ENCODE measurements at regions not wholly inside any gene's neighbourhood (a gene's known extent, or its start where the extent isn't known, plus 50 kb on each side); places are given as distances from the start of the nearest gene placed in this dataset.

DNA sequence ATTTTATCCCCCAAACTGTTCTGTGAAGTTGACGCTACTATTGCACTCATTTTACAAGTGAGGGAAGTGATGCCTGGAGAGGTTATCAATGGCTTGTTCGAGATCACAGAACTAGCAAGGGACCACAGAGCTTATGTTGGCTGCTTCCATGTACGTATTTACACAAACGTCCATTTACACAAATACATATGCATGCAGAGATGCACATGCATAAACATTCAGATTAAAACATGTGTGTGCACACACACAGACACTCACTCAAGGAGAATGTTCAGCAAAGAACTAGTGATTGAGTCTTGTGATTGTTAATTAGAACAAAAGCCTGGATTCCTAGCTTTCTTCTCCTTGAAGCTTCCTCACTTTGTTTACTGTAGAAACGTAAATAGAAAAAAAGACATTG, 321.5 kb upstream of the CHD6 start:
- no peak for DNase-seq (ENCODE audit: low spot score)

DNA sequence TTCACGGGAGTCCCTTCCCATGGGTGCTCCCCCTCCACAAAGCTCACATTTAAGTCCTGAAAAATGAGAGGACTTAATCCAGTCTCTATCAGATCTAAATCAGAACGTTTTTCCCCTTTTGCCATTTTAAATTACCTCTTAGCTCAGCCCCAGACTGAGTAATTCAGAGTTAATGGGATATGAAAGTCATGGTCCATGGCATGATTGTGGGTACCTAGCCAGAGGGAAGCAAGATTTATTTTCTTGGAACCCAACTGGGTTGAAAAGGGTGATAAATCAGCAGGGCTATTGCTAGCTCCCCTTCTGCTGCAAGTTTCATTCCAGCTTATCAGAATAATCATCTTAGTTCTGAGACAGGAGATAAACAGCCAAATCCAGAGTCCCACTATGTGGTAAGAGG, 320.2 kb upstream of the CHD6 start:
- DNase-seq (ENCODE audit: low spot score), result no peak

DNA sequence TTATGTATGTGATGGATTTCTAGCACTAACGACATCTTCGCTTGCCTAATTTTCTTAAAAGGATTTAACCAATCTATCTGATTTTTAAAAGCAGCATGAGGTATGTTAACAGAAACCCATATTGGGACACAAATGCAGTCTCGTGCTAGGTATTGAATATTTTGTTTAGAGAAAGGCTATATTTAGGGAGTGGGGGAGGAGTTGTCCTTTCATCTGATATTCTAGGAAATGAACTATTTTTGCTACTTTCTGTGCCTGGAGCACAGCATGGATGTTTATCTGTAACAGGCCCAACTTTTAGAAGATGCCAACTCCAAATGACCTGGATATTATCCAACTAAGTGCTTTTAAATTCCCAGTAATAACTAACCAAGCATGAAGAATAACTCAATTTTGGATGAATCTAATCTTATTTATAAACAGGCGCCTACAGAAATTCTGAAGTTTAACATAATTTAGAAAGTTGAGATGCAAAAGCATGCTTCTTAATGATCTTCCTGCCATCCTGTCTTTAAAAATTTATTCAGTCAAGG, 317.1 kb upstream of the CHD6 start:
- DNase-seq (ENCODE audit: low spot score), result no peak

DNA sequence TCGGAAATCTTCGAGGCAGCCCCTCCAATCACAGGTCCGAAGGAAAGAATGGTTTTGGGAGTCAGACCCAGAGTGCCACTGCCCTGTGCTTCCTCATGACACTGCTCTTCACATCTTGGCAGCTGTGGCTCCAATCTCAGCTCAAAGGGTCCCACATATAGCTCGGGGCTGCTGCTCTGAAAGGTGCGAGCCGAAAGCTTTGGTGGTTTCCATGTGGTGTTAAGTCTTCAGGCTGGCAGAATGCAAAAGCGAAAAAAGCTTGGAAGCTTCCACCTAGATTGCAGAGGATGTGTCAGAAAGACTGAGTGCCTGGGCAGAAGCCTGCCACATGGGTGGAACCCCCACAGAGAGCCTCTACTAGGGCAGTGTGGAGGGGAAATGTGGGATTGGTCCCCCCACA, 314.3 kb upstream of the CHD6 start:
- DNase-seq (ENCODE audit: low spot score), result no peak

DNA sequence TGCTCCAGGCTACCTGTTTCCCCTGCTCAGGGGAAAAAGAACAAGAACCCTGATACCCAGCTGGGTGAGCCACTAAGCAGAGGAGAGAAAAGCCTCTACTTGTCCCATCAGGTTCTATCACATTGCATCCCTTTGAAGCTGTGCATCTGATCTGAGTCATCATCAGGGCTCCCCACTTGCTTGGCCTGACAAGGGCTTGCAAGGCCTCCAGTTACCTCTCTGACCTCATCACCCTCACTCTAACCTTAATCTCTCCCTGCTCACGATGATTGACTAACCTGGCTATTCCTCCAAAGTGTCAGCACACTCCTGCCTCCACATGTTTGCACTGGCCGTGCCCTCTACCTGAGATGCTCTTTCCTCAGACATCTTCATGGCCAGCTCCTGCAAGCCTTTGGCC, 309.5 kb upstream of the CHD6 start:
- no peak for DNase-seq (ENCODE audit: low spot score)

DNA sequence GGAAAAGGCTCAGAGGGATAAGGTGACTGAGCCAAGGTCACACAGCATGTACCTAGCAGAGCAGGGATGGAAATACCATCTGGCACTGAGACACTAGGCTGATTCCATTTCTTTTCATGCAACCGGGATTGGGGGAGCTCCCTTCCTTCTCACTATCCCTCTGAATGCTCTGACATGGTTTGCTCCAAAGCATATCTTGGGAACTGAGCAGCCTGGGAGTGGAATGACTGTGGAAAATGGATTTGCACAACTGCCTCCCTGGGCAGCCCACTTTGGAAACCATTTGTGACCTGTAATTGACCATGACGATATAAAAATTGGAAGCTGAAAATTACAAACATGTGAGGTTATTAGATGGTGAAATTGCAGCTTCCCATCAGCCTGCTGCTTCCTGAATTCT, 309.0 kb upstream of the CHD6 start:
- DNase-seq (ENCODE audit: low spot score), result no peak

DNA sequence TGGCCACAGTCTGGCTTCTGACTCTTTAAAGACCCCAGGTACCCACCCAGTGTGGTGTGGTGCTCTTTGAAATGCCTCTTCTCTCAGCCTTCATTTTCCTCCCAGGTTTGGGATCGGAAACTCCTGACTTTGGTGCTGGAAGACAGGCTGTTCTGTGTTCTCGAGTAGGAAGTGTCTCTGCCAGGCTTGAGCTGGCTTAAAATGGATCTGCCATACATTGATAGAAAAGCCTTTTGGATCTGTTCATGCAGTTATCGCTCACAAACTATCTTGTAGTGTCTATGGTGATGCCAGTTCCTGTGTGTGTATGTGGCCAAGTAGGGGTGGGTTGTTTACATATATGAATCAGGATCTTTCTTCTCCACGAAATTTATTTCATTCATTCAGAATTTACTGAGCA, 307.3 kb upstream of the CHD6 start:
- no peak for DNase-seq (ENCODE audit: low spot score)

DNA sequence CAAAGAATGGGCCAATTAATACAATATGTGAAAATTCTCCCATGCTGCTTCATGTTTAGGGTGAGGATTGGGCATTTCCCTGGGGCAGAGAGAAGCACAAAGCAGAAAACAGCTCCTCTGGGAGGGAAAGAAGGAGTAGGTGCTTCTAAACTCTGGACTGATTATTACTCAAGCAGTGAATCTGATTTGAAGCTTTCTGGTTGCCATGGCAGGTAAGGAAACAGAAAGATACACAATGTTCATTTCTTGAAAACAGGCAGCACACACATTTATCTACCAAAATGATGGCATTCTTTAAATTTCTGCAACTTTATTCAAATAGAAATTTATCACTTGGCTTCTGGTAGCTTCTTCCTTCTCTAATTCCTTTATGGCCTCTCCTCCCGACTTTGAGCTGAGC, 305.4 kb upstream of the CHD6 start:
- DNase-seq (ENCODE audit: low spot score), result no peak

DNA sequence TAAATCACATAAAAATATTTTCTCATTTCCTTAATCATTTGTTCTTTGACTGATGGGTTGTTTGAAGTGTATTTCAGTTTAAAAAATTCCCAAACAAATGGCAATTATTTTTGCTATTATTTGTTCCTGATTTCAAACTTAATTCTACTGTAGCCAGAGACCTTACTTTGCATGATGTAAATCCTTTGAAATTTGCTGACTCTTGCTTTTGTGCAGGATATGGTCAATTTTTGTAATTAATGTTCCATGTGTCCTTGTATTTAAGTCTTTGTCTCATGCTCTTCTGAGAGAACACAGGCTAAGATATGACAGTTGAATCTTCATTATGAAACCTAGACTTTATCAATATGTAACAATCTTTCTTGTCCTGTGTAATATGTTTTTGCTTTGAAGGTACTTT, 295.0 kb upstream of the CHD6 start:
- no peak for DNase-seq (ENCODE audit: low spot score)

DNA sequence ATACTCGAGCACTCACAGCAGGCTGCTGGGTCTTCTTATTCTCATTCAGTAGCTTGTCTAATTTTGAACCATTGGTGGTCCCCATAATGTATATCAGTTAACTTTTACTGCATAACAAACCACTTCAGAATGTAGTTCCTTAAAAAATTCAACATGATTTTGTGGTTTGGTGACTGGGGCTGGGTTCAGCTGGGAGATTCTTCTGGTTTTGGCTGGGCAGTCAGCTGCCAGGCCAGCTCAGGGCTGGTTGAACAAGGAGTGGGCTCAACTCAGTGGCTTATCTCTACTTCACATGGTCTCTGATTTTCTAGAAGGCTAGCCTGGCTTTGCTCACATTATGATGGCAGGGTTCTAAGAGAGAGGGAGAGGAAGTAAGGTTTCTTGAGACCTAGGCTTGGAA, 292.4 kb upstream of the CHD6 start:
- no peak for DNase-seq (ENCODE audit: low spot score)

DNA sequence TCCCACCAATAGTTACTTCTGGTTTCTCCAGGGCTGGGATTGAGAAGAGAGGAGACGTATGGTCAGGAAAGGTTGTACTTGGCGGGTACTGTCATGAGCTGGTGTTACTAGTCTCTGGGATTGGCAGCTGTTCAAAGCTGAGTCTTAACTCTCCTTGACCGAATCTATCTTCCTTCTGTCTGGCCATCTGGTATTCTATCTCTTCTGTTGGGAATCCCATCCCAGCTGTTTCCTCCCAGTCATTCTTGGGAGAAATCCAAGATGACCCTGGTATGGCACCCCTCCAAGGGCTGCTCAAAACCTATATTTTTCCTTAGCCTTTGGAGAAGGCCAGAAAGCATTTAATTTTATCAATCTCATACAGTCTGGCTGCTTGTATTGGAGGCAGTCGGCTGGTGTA, 287.0 kb upstream of the CHD6 start:
- no peak for DNase-seq (ENCODE audit: low spot score)

DNA sequence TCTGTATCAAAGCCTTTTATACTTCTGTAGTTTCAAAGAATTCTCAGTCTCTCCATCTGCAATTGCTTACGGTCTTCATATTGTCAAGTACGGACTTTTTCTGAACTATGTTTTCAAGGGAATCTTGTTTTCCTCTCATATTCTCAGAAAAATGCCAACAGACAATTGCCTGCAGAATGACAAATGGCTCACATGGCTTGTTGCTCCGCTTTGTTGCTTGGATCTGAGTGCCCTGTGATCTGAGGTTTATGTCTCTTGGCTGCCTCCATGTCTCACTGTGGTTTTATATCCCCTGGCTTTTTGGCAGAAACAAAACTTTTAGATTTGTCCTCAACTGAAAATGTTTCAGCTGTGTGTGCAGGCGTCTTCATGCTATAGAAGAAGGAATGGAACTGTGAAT, 285.4 kb upstream of the CHD6 start:
- DNase-seq (ENCODE audit: low spot score), result no peak

DNA sequence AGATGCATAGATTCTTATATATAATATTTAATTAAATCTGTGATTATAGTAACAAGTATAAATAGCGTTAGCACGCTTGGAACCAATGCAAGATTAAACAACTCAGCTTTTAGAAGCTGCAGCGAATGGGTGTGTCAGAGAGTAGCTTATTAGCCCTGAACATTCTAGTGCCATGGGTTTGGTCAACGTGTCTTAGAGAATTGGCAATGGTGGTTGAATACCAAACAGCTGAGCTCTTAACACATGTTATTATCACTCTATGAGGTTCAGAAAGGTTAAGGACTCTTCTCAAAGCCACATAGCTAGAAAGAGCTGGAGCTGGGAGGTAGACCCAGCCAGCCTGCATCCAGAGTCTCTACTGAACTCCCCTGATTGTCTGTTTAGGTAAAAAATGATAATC, 284.2 kb upstream of the CHD6 start:
- DNase-seq (ENCODE audit: low spot score), result no peak

DNA sequence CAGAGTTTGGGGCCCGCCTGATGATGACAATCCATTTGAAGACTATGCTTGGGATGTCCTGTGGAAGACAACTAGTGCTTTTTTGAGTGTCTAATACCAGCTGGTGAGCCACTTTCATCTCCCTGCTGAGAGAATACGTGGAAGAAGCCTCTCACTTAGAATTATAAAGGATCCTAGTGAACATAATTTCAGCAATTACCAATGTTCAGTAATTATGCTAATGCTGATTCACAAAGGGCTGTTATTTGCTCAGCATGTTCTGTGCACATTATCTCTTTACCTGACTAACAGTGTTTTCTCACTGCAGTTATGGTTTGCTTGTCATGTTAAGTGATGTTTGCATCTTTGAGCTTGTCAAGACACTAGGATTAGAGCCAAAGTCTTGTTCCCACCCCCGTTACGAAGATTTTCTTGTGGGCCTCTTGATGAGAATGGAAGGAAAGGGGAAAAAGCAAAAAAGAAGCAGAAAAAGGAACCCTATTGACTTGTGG, 282.1 kb upstream of the CHD6 start:
- DNase-seq (ENCODE audit: low spot score), result no peak

DNA sequence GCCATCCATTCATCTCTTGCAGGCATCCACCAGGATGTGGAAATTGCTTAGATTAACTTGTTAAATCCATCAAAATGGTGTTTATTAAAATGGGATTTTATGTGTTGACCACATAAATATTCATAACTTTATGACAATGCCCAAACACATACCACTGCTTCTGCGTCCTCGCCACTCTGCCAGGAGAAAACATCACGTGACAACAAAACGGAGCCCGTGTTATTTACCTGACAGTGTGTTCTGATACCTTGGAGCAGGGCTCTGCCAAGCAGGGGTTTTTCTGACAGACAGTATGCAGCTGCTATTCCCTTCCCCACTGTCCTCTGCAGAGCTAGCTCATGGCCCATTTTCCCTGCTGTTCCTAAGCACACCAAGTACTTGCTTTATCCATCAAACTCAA, 279.5 kb upstream of the CHD6 start:
- no peak for DNase-seq (ENCODE audit: low spot score)

DNA sequence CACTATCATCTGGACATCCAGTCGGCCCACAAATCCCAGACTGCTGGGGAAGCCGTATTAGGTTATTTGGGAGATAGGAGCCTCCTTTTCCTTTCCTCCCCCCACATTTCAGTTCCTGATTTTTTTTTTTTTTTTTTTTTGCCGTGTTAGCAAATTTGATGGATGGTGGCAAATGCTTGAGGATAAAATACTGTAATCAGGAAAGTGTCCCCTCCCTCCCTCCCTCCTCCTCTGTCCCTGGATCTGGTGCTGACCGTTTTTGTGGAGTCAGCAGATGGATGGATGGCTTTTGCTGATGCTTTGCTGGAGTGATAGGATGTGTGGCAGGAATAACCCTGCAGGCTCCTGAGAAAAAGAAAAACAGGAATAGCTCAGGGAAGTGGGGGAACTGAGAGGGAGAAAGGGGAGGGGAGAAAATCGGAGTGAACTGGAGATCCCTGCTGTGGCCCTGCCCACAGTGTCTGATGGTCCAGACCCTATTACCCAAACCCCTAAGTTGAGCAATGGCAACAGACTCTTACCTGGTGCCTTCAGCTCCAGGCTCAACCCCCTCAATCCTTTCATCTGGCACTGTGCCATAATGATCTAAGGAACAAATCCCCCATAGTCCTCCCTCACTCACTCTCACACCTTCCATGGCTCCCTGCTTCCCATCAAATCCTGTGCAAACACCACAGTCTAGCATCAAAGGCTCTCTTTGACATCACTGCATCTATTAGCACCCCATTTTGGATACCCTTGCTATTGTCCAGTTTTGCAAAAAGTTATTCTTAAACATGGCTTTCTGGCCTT, 277.3 kb upstream of the CHD6 start:
- DNase-seq (ENCODE audit: low spot score), result no peak

DNA sequence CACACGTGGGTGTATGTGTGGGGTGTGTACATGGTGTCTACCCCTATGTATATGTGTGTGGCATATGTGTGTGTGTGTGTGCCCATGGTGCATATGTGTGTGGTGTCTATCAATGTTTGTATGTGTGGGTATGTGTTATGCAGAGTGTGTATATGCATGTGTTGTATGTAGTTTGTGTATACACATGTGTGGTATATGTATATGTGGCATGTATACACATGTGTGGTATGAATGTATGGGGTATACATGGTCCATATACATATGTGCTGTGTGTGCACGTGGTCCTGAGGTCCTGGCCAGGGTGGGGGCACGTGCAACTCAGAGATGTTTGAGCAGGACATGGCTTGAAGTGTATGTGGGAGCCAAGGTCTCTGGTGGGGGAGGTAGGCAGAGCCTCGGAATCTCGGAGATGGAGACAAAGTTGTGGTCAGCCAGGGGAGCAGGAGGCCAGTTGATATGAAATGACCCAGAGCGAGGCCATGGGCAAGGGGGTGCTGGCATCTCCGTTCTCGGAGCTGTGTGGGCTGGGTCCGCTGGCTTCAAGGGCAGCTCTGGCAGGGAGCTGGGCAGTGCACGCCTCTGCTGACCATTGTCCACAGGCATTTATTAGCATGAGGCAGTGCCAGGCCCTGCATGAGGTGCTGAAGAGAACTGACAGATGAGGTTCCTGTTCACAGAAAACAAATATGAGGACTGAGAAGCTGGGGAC, 276.2 kb upstream of the CHD6 start:
- no peak for DNase-seq (ENCODE audit: low spot score)

DNA sequence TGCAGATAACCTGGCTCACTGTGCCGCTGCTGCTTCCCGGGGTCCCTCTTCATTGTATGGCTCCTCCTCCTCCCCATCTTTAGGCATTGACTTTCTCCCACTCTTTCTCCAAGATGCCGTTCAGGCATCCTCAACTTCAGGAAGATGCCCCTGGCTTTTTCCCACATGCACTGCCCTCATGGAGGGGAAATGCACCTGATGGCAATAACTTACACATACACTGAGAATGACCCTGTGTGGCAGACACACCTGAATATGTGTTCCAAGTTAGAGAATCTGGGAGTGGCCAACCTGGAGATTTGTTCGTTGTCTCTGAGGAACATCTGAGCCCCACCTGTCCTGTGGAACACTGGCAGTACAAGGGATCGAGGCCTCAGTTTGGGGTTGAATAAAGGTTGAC, 273.9 kb upstream of the CHD6 start:
- DNase-seq (ENCODE audit: low spot score), result no peak

DNA sequence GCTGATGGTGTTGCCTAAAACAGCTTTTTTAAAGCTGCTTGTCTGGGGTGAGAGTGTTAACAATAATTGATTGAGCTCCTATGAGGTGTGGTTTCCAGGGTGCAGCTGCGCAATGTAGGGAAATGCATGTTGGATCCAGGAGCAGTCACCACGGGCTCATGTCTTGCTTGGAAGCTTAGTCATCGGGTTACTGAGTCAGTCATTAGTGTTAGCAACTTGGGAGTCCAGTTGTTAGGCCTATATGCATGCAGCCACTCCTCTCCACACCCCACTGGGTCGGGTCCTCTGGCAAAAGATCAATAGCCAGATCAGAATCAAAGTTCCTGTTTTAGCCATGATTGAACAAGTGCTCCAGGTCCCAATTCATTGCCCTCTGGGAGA, 271.7 kb upstream of the CHD6 start:
- no peak for DNase-seq (ENCODE audit: low spot score)

DNA sequence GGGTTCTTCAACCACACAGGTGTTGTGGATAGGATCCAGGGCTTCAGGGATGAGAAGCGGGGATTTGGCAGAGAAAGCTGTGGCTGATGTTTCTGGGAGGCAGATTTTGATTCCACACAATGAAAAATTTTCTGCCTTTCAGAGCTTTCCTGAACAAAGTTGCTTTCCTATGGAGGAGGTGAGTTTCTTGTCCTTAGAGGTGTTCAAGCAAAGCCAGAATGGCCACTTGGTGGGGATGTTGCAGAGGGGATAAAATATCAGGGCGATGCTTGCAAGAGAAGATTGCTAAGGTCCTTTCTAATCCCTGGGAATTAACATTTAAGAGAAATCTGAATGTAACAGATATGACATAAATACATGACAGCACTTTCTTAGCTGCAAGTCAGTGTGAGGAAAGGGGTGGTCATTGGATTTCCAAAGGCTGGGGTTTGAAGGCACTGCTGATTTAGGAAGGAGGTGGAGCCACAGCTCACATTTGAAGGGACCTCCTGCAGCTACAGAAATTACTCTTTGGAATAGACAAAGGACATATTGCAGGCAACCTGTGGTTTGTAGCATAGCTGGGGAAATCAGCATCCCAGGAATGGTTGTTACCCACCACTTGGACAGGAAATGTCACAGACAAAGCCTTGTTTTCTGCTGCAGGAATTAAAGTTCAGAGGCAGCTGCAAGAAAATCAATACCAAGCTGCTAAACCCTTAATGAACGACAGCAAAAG, 271.1 kb upstream of the CHD6 start:
- no peak for DNase-seq (ENCODE audit: low spot score)

DNA sequence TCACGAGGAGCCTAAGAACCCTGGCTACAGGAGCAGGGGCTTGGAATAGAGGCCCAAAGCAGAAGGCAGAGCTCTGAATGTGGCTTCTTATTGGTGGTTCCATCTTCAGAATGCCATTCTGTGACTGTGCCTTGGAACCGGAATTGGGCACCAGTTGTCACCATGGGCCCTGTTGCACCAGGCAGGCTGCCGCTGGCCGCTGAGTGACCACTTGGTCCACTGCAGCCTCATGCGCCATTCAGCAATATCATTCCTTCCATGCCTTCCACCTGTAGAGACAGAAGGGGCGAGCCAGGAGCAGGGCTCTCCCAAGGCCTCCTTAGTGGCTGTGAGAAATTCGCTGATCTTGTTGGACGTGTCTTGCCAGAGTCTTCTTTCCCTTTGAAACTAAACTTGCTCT, 270.3 kb upstream of the CHD6 start:
- DNase-seq (ENCODE audit: low spot score), result no peak

DNA sequence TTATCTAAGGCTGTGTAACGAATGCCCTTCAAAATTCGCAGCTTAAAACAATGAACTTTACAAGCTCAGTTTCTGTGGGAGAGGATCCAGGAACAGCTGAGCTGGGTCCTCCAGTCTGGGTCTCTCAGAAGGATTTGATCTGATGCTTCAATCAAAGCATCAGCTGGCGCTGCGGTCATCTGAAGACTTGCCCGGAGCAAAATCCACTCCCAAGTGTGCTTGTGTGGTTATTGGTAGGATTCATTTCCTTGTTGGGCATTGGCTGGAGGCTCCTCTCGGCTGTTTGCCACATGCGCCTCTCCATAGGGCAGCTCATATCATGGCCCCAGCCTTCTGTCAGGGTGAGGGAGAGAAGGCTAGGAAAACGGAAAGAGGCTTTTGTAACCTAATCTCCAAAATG, 269.3 kb upstream of the CHD6 start:
- DNase-seq (ENCODE audit: low spot score), result no peak

DNA sequence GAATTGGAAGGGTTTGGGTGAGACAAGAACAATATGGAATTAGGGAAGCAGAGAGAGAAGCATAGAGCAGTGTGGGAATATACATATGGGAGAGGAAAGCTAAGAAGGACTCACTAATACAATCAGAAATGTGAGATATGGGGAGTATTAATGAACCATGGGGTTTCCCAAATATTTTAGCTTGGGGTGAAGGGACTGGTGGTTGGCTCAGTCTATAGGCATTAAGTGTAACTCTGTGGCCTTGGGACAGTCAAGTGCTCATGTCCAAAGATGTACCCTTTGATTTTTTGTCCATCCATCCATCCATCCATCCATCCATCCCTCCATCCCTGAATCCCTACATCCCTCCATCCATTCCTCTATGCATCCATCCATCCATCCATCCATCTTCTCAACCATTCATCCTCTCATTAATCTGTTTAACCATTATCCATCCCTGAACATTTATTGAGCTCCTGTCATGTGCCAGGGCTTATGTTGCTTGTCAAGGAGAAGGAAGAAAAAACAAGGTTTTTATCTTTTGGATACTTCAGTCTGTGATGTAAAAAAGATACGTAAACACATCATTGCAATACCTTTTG, 263.4 kb upstream of the CHD6 start:
- DNase-seq (ENCODE audit: low spot score), result no peak

All from ecto neural progenitor cell (in vitro differentiated cells).